ENCODE measurements at regions not wholly inside any gene's neighbourhood (a gene's known extent, or its start where the extent isn't known, plus 50 kb on each side); places are given as distances from the start of the nearest gene placed in this dataset.

DNA sequence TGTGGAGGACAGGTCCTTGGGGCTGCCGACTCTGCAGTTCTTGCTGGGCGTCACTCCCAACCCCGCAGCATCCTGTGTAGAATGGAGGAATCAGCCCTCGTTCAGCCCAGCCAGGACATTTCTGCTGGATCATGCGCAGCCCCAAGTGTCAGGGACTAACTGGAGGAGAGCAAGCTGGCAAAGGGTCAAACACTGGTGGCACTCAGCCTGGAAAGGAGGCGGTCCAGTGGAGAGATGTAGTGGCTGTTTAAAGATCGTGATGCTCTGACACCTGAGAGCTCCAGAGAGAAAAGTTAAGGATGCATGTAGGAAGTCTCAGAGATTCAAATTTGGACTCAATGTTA lies 63.6 kb upstream of the SH3RF3 start:
- TF ChIP-seq, protein P1, sequence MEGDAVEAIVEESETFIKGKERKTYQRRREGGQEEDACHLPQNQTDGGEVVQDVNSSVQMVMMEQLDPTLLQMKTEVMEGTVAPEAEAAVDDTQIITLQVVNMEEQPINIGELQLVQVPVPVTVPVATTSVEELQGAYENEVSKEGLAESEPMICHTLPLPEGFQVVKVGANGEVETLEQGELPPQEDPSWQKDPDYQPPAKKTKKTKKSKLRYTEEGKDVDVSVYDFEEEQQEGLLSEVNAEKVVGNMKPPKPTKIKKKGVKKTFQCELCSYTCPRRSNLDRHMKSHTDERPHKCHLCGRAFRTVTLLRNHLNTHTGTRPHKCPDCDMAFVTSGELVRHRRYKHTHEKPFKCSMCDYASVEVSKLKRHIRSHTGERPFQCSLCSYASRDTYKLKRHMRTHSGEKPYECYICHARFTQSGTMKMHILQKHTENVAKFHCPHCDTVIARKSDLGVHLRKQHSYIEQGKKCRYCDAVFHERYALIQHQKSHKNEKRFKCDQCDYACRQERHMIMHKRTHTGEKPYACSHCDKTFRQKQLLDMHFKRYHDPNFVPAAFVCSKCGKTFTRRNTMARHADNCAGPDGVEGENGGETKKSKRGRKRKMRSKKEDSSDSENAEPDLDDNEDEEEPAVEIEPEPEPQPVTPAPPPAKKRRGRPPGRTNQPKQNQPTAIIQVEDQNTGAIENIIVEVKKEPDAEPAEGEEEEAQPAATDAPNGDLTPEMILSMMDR (IDR thresholded peaks at IDR 0.05) = no peak
- TF ChIP-seq POLR2A (IDR thresholded peaks at IDR 0.05) = no peak

All from upper lobe of left lung (tissue), 4 donors.